ENCODE measurements at regions not wholly inside any gene's neighbourhood (a gene's known extent, or its start where the extent isn't known, plus 50 kb on each side); places are given as distances from the start of the nearest gene placed in this dataset.

GRCh38 chr4:106478152-106478551, 109.6 kb upstream of the GIMD1 start:
- Histone ChIP-seq H3K9me1 (replicated peaks; ENCODE audit: control insufficient read depth, extremely low read depth, insufficient read depth, low read length) (no peaks in the 10 kb centered on the region), H3K36me3 (ENCODE audit: control insufficient read depth in 2 of 2, extremely low read depth in 1 of 2, insufficient read depth in 2 of 2, low read length in 2 of 2) (no peaks in the 10 kb centered on the region), H3K9ac (replicated peaks; ENCODE audit: extremely low read depth, insufficient read depth, low read length) (no peak overlapping the region), H3K4me1 (ENCODE audit: control insufficient read depth, extremely low read depth, insufficient read depth, low read length) (no peaks in the 10 kb centered on the region), H3K79me2 (ENCODE audit: control insufficient read depth, insufficient read depth, low read length) (no peaks in the 10 kb centered on the region), H3K27ac (ENCODE audit: insufficient read depth, low read depth, low read length) (no peak overlapping the region), H4K20me1 (replicated peaks; ENCODE audit: control insufficient read depth, extremely low read depth, insufficient read depth, low read length) (no peaks in the 10 kb centered on the region), H3K4me3 (replicated peaks in 1 of 3; ENCODE audit: insufficient read depth in 1 of 3, low read depth in 1 of 3, low read length in 3 of 3) (no peak overlapping the region), H3K4me2 (ENCODE audit: insufficient read depth, low read length) (no peak overlapping the region), H3K9me3 (replicated peaks; ENCODE audit: control insufficient read depth, insufficient read depth, low read length) (no peaks in the 10 kb centered on the region), H3K27me3 (ENCODE audit: control insufficient read depth in 2 of 2, insufficient read depth in 2 of 2, low read length in 2 of 2) (no peaks in the 10 kb centered on the region), H2AFZ (ENCODE audit: low read depth, low read length) (no peak overlapping the region)
- ChIA-PET POLR2A (no interaction called here), CTCF (no interaction called here)
- TF ChIP-seq EZH2 (IDR thresholded peaks at IDR 0.05; ENCODE audit: borderline replicate concordance, low read depth, low read length, severe bottlenecking): no peak
- intact Hi-C loops (cut with micrococcal nuclease): no loop called here
- no TSS peak for BruUV-seq (replicated peaks)
- no peak for FAIRE-seq
- dilution Hi-C loops (cut with MboI; ENCODE audit: extremely low pct_ligation_motif_present, low sequenced_read_pairs): no loop called here
- DNase-seq (ENCODE audit: low read depth, low spot score): no peak

- Histone ChIP-seq H3K27me3 (ENCODE audit: control insufficient read depth in 2 of 2, insufficient read depth in 2 of 2, low read length in 2 of 2) (no peaks in the 10 kb centered on the region), H3K4me2 (ENCODE audit: insufficient read depth, low read length) (no peak overlapping the region), H3K79me2 (ENCODE audit: control insufficient read depth, insufficient read depth, low read length) (no peaks in the 10 kb centered on the region), H3K9me3 (replicated peaks; ENCODE audit: control insufficient read depth, insufficient read depth, low read length) (no peaks in the 10 kb centered on the region), H3K36me3 (ENCODE audit: control insufficient read depth in 2 of 2, extremely low read depth in 1 of 2, insufficient read depth in 2 of 2, low read length in 2 of 2) (no peaks in the 10 kb centered on the region), H3K4me3 (replicated peaks in 1 of 3; ENCODE audit: insufficient read depth in 1 of 3, low read depth in 1 of 3, low read length in 3 of 3) (no peak overlapping the region), H3K4me1 (ENCODE audit: control insufficient read depth, extremely low read depth, insufficient read depth, low read length) (no peaks in the 10 kb centered on the region), H3K9me1 (replicated peaks; ENCODE audit: control insufficient read depth, extremely low read depth, insufficient read depth, low read length) (no peaks in the 10 kb centered on the region), H3K27ac (ENCODE audit: insufficient read depth, low read depth, low read length) (no peak overlapping the region), H4K20me1 (replicated peaks; ENCODE audit: control insufficient read depth, extremely low read depth, insufficient read depth, low read length) (no peaks in the 10 kb centered on the region), H2AFZ (ENCODE audit: low read depth, low read length) (no peak overlapping the region), H3K9ac (replicated peaks; ENCODE audit: extremely low read depth, insufficient read depth, low read length) (no peak overlapping the region)
- FAIRE-seq: peak; percentile 55
- intact Hi-C loops (cut with micrococcal nuclease) (no loop called here), dilution Hi-C loops (cut with MboI; ENCODE audit: extremely low pct_ligation_motif_present, low sequenced_read_pairs) (no loop called here)
- POLR2A ChIA-PET: no interaction called here
- BruUV-seq (replicated peaks): no TSS peak
- CTCF ChIA-PET: interaction anchor here (0.9 kb wide), 1 partner anchor 21 kb away, joined by 3 read pairs; no protein-coding TSS in a partner anchor
- TF ChIP-seq JUN (IDR thresholded peaks at IDR 0.05; ENCODE audit: borderline replicate concordance, insufficient read depth, insufficient read length, low read depth) (no peak), POLR2AphosphoS5 (IDR thresholded peaks at IDR 0.05; ENCODE audit: insufficient read depth, low read depth, low read length) (no peak), EZH2 (IDR thresholded peaks at IDR 0.05; ENCODE audit: borderline replicate concordance, low read depth, low read length, severe bottlenecking) (no peak), POLR2A (IDR thresholded peaks at IDR 0.05; ENCODE audit: low read depth, low read length) (no peak), FOS (IDR thresholded peaks at IDR 0.05; ENCODE audit: borderline replicate concordance, insufficient read depth, low read length) (no peak), MYC (IDR thresholded peaks at IDR 0.05; ENCODE audit: low read depth, low read length) (no peak), CTCF (IDR thresholded peaks at IDR 0.05; ENCODE audit: extremely low read depth in 1 of 2, insufficient read depth in 1 of 2, low read depth in 1 of 2, low read length in 2 of 2) (no peak), GATA2 (IDR thresholded peaks at IDR 0.05; ENCODE audit: insufficient read depth, insufficient read length, low read depth, low read length) (no peak), MAX (IDR thresholded peaks at IDR 0.05; ENCODE audit: insufficient read depth, insufficient read length) (no peak)
- no peak for DNase-seq (ENCODE audit: low read depth, low spot score)
Measured at GRCh38 chr4:106476741-106477140, 108.2 kb upstream of the GIMD1 start.

Data from endothelial cell of umbilical vein (primary cell).